ENCODE measurements at regions not wholly inside any gene's neighbourhood (a gene's known extent, or its start where the extent isn't known, plus 50 kb on each side); places are given as distances from the start of the nearest gene placed in this dataset.

GRCh38 chr18:1530650-1531049 lies 626.0 kb downstream of the ADCYAP1 start:
- TF ChIP-seq, protein P1, sequence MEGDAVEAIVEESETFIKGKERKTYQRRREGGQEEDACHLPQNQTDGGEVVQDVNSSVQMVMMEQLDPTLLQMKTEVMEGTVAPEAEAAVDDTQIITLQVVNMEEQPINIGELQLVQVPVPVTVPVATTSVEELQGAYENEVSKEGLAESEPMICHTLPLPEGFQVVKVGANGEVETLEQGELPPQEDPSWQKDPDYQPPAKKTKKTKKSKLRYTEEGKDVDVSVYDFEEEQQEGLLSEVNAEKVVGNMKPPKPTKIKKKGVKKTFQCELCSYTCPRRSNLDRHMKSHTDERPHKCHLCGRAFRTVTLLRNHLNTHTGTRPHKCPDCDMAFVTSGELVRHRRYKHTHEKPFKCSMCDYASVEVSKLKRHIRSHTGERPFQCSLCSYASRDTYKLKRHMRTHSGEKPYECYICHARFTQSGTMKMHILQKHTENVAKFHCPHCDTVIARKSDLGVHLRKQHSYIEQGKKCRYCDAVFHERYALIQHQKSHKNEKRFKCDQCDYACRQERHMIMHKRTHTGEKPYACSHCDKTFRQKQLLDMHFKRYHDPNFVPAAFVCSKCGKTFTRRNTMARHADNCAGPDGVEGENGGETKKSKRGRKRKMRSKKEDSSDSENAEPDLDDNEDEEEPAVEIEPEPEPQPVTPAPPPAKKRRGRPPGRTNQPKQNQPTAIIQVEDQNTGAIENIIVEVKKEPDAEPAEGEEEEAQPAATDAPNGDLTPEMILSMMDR (IDR thresholded peaks at IDR 0.05; ENCODE audit: low read depth, low read length), result no peak
- no peak for TF ChIP-seq EZH2phosphoT487 (IDR thresholded peaks at IDR 0.05; ENCODE audit: low read depth)

Measured in OCI-LY3 (cell line).